ENCODE measurements at regions not wholly inside any gene's neighbourhood (a gene's known extent, or its start where the extent isn't known, plus 50 kb on each side); places are given as distances from the start of the nearest gene placed in this dataset.

- DNase-seq: no peak
Measured at GRCh38 chr6:156027248-156027626, 571.6 kb upstream of the NOX3 start.

GRCh38 chr6:156026486-156027247, 571.0 kb upstream of the NOX3 start:
- no peak for DNase-seq

- DNase-seq: no peak
Measured at GRCh38 chr6:156024339-156024738, 568.7 kb upstream of the NOX3 start.

- DNase-seq: no peak
Measured at GRCh38 chr6:156021746-156022396, 566.2 kb upstream of the NOX3 start.

GRCh38 chr6:156017838-156018237, 562.2 kb upstream of the NOX3 start:
- DNase-seq: no peak

GRCh38 chr6:156016186-156016976, 560.7 kb upstream of the NOX3 start:
- no peak for DNase-seq

GRCh38 chr6:156013155-156013554, 557.5 kb upstream of the NOX3 start:
- DNase-seq: no peak

GRCh38 chr6:156009656-156010055, 554.0 kb upstream of the NOX3 start:
- no peak for DNase-seq

- no peak for DNase-seq
Measured at GRCh38 chr6:156004796-156005195, 549.2 kb upstream of the NOX3 start.

GRCh38 chr6:155996151-155996550, 540.5 kb upstream of the NOX3 start:
- no peak for DNase-seq

GRCh38 chr6:155995281-155995680, 539.6 kb upstream of the NOX3 start:
- no peak for DNase-seq

GRCh38 chr6:155994086-155994485, 538.4 kb upstream of the NOX3 start:
- DNase-seq: no peak

GRCh38 chr6:155993240-155993639, 537.6 kb upstream of the NOX3 start:
- DNase-seq: no peak

- no peak for DNase-seq
Measured at GRCh38 chr6:155985660-155986138, 530.1 kb upstream of the NOX3 start.

GRCh38 chr6:155980768-155981079, 525.1 kb upstream of the NOX3 start:
- DNase-seq: no peak

GRCh38 chr6:155980014-155980767, 524.6 kb upstream of the NOX3 start:
- DNase-seq: no peak

GRCh38 chr6:155975506-155975905, 519.9 kb upstream of the NOX3 start:
- no peak for DNase-seq

- DNase-seq: no peak
Measured at GRCh38 chr6:155974811-155975323, 519.2 kb upstream of the NOX3 start.

- no peak for DNase-seq
Measured at GRCh38 chr6:155974359-155974758, 518.7 kb upstream of the NOX3 start.

GRCh38 chr6:155970876-155971708, 515.5 kb upstream of the NOX3 start:
- no peak for DNase-seq

GRCh38 chr6:155970472-155970871, 514.8 kb upstream of the NOX3 start:
- DNase-seq: no peak

GRCh38 chr6:155968921-155969320, 513.3 kb upstream of the NOX3 start:
- DNase-seq: no peak

Measured in activated naive CD4-positive, alpha-beta T cell treated with Interleukin-2 at 50 U/mL for 16 hours (primary cell).